NCI-H2081 (cell line): ENCODE measurements at regions not wholly inside any gene's neighbourhood (a gene's known extent, or its start where the extent isn't known, plus 50 kb on each side); places are given as distances from the start of the nearest gene placed in this dataset.

Experiments used
- DNase-seq, 2 experiments: peaks; one replicate each; lab custom pipeline; 2025; lab: John Stamatoyannopoulos, UW

- no peak for DNase-seq
Measured at GRCh38 chrX:30161043-30161442, 54.3 kb upstream of the MAGEB2 start.
